ENCODE measurements at regions not wholly inside any gene's neighbourhood (a gene's known extent, or its start where the extent isn't known, plus 50 kb on each side); places are given as distances from the start of the nearest gene placed in this dataset.
"Not testable (repeated sequence)": the region's sequence is repeated elsewhere in the genome, so short reads cannot be mapped to it uniquely, and the experiment has no call there.

GRCh38 chr2:14773696-14774095 is 141.2 kb downstream of the LRATD1 start:
- no peak for DNase-seq (ENCODE audit: low read depth)
- TF ChIP-seq, protein P1, sequence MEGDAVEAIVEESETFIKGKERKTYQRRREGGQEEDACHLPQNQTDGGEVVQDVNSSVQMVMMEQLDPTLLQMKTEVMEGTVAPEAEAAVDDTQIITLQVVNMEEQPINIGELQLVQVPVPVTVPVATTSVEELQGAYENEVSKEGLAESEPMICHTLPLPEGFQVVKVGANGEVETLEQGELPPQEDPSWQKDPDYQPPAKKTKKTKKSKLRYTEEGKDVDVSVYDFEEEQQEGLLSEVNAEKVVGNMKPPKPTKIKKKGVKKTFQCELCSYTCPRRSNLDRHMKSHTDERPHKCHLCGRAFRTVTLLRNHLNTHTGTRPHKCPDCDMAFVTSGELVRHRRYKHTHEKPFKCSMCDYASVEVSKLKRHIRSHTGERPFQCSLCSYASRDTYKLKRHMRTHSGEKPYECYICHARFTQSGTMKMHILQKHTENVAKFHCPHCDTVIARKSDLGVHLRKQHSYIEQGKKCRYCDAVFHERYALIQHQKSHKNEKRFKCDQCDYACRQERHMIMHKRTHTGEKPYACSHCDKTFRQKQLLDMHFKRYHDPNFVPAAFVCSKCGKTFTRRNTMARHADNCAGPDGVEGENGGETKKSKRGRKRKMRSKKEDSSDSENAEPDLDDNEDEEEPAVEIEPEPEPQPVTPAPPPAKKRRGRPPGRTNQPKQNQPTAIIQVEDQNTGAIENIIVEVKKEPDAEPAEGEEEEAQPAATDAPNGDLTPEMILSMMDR (IDR thresholded peaks at IDR 0.05; ENCODE audit: insufficient read depth, low read length, poor library complexity, severe bottlenecking) = no peak
- H3K36me3 ChIP-seq (ENCODE audit: control insufficient read depth, insufficient read depth, low read length) = no peaks in the 10 kb centered on the region
- H3K4me3 ChIP-seq (ENCODE audit: low read depth, low read length) = no peak overlapping the region
- H3K27me3 ChIP-seq (ENCODE audit: control insufficient read depth, insufficient read depth, low read length) = no peaks in the 10 kb centered on the region

DNA sequence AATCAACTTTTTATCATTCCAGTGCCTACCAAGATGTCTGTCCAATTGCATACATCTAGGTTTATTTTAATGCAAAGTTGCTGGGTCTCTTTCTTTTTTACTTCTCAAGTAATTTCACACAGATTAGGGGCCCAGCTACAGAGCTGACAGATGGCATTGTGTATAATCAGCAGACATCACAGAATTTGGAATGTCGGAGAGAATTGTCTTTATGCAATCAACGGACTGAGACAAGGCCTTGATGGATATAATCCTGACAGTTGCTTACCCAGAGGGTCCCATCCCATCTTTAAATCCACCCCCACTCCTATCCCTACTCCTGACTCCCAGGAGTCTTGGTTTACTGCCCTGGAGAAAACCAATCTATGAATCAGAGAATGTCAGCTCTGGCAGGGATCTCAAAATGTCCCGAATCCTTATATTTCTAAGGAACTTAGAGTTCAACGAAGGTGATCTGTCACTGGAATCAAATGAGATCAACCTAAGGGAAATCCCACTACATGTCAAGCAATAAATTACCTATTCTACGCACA is 142.0 kb downstream of the LRATD1 start:
- DNase-seq (ENCODE audit: low read depth) = no peak
- Histone ChIP-seq H3K4me3 (ENCODE audit: low read depth, low read length) (no peak overlapping the region), H3K36me3 (ENCODE audit: control insufficient read depth, insufficient read depth, low read length) (no peaks in the 10 kb centered on the region), H3K27me3 (ENCODE audit: control insufficient read depth, insufficient read depth, low read length) (no peaks in the 10 kb centered on the region)
- TF ChIP-seq, protein P1 (IDR thresholded peaks at IDR 0.05; ENCODE audit: insufficient read depth, low read length, poor library complexity, severe bottlenecking) = no peak

DNA sequence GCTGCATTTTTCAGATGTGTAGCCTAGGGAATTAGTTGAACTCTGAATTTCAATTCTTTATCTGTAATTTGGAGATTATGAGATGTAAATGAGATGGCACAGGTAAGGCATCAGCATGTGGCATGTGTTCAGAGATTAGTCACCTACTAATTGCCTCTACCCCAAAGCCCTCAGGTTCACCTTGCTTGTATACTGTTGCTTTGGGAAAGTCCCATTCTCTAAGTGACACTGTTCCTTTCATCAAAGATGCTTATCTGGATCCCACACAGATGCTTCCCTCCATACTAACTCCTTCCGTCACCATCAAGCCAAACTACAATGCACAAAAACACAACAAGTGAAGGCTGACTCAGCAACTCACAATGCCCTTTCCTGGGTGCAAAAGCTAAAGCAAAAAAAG is 143.7 kb downstream of the LRATD1 start:
- Histone ChIP-seq H3K36me3 (ENCODE audit: control insufficient read depth, insufficient read depth, low read length) (no peaks in the 10 kb centered on the region), H3K4me3 (ENCODE audit: low read depth, low read length) (no peak overlapping the region), H3K27me3 (ENCODE audit: control insufficient read depth, insufficient read depth, low read length) (no peaks in the 10 kb centered on the region)
- TF ChIP-seq, protein P1 (IDR thresholded peaks at IDR 0.05; ENCODE audit: insufficient read depth, low read length, poor library complexity, severe bottlenecking) = no peak
- no peak for DNase-seq (ENCODE audit: low read depth)

DNA sequence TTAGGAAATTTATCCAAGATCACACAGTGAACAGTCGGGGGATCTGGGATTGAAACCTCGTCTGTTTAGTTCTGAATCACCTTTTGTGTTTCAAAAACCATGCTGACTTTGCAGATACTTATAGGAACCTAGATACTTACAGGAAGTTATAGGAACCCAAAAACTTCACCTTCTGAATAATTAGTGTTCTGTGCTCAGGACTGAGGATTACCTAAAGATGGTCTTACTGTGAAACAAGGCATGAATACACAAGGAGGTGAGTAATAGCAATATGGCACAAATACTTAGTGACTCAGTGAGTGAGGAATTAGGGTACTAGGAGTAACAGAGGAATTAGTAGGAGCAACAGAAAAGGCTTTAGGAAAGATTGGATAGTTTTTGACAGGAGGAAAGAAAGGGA is 145.5 kb downstream of the LRATD1 start:
- H3K27me3 ChIP-seq (ENCODE audit: control insufficient read depth, insufficient read depth, low read length) = no peaks in the 10 kb centered on the region
- H3K36me3 ChIP-seq (ENCODE audit: control insufficient read depth, insufficient read depth, low read length) = no peaks in the 10 kb centered on the region
- no peak overlapping the region for H3K4me3 ChIP-seq (ENCODE audit: low read depth, low read length)
- TF ChIP-seq, protein P1 (IDR thresholded peaks at IDR 0.05; ENCODE audit: insufficient read depth, low read length, poor library complexity, severe bottlenecking) = no peak
- peak; percentile 47 for DNase-seq (ENCODE audit: low read depth)

DNA sequence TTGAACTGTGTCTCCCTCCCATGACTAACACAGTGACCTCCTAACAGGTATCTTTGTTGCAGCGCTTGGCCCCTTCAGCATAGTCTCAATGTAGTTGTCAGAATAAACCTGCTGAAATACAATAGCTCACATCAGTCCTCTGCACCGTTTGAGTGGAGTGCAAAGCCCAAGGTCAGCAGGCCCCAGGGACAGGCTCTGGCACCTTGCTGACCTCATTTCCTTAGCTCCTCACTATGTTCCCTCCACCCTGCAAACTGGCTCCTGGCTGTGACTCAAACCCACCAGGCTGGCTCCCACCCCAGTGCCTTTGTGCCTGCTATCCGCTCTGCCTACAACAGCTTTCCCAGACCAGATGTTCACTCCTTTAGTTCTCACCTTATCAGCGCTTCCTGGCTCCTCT is 146.7 kb downstream of the LRATD1 start:
- Histone ChIP-seq H3K4me3 (ENCODE audit: low read depth, low read length) (no peak overlapping the region), H3K36me3 (ENCODE audit: control insufficient read depth, insufficient read depth, low read length) (no peaks in the 10 kb centered on the region), H3K27me3 (ENCODE audit: control insufficient read depth, insufficient read depth, low read length) (no peaks in the 10 kb centered on the region)
- TF ChIP-seq, protein P1 (IDR thresholded peaks at IDR 0.05; ENCODE audit: insufficient read depth, low read length, poor library complexity, severe bottlenecking) = no peak
- DNase-seq (ENCODE audit: low read depth) = no peak

DNA sequence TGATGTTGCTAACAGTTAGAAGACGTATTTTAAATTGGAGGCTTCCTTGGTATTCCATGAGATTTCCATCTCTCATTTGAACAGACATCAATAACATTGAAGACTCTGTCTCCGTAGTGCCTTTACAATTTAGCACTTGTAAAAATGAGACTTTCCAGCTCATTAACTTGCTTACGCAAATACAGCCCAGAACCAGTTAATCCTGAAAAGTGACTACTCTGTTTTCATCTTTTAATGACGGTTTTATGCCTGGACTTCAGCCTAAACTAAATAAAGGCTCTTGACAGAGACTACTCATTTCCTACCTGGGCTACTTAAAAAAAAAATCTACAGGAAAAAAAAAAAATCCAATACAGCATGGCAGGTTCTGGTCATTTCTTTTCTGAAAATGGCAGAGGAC is 148.6 kb downstream of the LRATD1 start:
- DNase-seq (ENCODE audit: low read depth) = no peak
- no peaks in the 10 kb centered on the region for H3K27me3 ChIP-seq (ENCODE audit: control insufficient read depth, insufficient read depth, low read length)
- TF ChIP-seq, protein P1 (IDR thresholded peaks at IDR 0.05; ENCODE audit: insufficient read depth, low read length, poor library complexity, severe bottlenecking) = no peak
- no peaks in the 10 kb centered on the region for H3K36me3 ChIP-seq (ENCODE audit: control insufficient read depth, insufficient read depth, low read length)
- H3K4me3 ChIP-seq (ENCODE audit: low read depth, low read length) = no peak overlapping the region

DNA sequence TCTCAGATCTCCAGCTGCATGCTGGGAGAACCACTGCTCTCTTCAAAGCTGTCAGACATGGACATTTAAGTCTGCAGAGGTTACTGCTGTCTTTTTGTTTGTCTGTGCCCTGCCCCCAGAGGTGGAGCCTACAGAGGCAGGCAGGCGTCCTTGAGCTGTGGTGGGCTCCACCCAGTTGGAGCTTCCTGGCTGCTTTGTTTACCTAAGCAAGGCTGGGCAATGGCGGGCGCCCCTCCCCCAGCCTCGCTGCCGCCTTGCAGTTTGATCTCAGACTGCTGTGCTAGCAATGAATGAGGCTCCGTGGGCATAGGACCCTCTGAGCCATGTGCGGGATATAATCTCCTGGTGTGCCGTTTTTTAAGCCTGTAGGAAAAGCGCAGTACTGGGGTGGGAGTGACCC is 156.3 kb downstream of the LRATD1 start:
- H3K27me3 ChIP-seq (ENCODE audit: control insufficient read depth, insufficient read depth, low read length); H3K4me3 ChIP-seq (ENCODE audit: low read depth, low read length); H3K36me3 ChIP-seq (ENCODE audit: control insufficient read depth, insufficient read depth, low read length); DNase-seq (ENCODE audit: low read depth): not testable (repeated sequence)

Data from kidney epithelial cell (primary cell).